NCI-H2171 (cell line): ENCODE measurements at regions not wholly inside any gene's neighbourhood (a gene's known extent, or its start where the extent isn't known, plus 50 kb on each side); places are given as distances from the start of the nearest gene placed in this dataset.
"Not testable (repeated sequence)": the region's sequence is repeated elsewhere in the genome, so short reads cannot be mapped to it uniquely, and the experiment has no call there.

Experiments used
- DNase-seq: peaks from one replicate; lab custom pipeline; 2025; lab: John Stamatoyannopoulos, UW

DNA sequence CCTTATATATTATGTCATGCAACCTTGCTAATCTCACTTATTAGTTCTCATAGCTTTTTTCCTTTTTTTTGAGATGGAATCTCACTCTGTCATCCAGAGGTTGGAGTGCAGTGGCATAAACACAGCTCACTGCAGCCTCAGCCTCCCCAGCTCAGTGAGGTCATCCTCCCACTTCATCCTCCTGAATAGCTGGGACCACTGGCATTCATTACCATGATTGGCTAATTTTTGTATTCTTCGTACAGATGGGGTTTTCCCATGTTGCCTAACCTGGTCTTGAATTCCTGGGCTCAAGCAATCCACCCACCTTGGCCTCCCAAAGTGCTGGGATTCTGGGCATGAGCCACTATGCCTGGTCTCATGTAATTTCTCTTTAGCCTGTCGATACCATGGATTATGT lies 89.1 kb upstream of the TRIM24 start:
- DNase-seq = no peak

DNA sequence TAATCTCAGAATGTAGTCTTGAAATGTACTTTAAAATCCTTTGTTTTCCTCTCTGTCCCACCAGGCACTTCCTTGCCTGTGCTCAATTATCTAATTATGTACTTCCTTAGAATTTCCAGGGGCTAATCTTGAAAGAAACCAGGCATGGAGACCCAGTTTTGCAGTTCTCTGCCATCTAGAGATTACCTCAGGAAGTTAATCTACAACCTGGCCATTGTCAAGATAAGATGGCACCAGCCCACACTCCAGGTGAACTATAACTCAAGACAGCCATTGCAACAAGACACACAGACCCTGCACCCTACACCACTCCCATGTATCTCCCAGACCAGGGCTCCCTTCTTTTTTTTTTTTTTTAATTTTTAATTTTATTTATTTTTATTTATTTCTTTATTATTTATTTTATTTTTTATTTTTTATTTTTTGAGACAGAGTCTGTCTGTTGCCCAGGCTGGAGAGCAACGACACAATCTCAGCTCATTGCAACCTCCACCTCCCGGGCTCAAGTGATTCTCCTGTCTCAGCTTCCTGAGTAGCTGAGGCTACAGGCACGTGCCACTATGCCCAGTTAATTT lies 85.9 kb upstream of the TRIM24 start:
- DNase-seq = no peak

DNA sequence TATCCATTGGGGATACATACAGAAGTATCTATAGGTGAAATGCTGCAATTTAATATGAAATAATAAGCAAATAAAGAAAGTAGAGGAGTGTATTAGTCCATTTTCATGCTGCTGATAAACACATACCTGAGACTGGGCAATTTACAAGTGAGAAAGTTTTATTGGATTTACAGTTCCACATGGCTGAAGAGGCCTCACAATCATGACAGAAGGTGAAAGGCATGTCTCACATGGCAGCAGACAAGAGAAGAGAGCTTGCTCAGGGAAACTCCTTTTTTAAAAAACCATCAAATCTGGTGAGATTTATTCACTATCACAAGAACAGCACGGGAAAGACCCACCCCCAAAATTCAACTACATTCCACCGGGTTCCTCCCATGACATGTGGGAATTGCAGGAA lies 82.8 kb upstream of the TRIM24 start:
- no peak for DNase-seq

DNA sequence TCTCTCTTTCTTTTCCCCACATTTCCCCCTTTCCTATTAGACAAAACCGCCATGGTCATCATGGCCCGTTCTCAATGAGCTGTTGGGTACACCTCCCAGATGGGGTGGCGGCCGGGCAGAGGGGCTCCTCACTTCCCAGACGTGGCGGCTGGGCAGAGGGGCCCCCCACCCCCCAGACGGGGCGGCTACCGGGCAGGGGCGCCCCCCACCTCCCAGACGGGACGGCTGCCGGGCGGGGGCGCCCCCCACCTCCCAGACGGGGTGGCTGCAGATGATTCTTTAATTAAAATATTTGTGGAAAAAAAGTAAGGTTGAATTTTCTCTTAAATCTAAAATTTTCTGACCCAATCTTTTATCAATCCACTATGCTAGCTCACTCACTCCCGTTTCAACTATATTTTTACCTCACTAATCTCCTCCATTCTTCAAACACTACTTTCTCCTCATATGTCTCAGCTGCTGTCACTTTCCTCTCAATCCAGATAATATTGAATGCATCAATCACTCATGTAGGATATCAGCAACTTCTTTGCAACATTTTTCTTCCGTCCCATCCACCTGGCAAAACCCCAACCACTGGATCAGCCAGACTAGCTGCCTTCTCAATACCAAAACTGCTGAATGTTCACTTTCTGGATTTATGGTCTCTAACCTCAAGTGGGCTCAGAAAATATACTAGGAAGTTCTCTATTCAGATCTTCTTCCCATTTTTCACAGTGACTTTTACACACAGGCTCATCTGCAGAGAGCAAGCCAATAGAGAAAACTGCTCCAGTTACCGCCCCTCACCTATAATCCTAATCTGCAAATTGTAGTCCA lies 81.1 kb upstream of the TRIM24 start:
- no peak for DNase-seq

DNA sequence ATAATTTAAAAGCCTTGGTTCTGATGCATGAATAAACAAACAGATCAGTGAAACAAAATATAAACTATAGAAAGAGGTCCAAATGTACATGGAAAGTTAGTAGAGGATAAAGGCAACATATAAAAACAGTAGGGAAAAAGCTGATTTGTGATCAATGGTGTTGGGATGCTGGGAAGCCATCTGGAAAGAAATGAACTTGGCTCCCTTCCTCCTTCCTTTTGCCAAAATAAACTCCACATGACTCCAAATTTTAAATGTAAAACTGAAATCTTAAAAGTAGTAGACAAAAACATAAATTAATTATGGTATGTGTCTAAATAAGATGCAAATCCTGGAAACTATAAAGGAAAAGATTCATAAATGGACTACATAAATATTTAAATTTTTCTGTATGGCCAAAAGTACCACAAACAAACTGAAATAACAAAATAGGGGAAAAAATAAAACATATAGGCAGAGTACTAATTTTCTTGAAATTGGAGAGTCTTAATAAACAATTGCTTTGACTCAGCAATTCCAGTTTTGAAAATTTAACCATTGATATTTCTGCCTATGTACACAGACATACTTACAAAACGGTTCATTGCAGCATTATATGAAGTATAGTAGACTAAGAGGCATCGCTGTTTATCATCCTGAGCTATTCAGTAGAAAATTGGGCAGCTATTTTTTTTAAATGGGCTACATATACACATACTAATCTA lies 77.0 kb upstream of the TRIM24 start:
- DNase-seq = no peak

DNA sequence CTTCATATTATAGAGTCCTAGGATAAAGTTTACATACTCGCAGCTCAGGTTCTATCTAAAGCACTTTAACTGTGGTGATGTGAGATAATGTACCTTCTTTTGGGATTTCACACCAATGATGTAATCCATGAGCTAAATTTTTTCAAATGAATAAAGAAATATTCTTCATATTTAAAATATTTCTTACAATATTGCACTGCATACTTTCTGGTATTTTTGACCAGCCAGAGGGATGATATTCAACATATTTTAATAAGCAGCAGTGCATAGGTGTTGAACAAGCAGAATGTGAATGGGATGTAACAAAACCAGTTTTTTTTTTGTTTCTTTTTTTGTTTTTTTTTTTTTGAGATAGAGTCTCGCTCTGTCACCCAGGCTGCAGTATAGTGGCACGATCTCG lies 73.2 kb upstream of the TRIM24 start:
- no peak for DNase-seq

DNA sequence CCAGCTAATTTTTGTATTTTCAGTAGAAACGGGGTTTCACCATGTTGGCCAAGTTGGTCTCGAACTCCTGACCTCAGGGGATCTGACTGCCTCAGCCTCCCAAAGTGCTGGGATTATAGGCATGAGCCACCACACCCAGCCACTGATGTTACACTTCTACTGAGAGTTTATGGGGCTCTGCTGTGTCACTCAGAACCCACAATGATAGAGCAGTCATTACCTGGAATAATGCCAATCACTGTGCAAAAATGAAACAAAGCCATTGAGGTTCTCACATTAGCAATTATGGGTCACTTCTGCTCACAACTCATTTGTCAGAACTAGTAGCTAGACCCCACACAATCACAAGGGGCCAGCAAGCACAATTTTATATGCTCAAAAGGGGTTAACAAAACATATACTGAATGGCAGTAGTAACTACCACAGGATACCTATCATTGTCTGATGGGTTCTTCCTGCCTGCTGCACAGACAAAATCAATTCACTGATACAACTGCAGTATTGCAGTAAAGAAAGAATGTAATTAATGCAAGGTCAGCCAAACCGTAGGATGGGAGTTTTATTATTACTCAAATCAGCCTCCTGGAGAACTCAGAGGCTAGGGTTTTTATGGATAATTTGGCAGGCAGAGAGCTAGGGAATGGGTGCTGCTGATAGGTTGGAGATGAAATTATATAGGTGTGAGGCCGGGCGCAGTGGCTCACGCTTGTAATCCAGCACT lies 72.1 kb upstream of the TRIM24 start:
- no peak for DNase-seq

DNA sequence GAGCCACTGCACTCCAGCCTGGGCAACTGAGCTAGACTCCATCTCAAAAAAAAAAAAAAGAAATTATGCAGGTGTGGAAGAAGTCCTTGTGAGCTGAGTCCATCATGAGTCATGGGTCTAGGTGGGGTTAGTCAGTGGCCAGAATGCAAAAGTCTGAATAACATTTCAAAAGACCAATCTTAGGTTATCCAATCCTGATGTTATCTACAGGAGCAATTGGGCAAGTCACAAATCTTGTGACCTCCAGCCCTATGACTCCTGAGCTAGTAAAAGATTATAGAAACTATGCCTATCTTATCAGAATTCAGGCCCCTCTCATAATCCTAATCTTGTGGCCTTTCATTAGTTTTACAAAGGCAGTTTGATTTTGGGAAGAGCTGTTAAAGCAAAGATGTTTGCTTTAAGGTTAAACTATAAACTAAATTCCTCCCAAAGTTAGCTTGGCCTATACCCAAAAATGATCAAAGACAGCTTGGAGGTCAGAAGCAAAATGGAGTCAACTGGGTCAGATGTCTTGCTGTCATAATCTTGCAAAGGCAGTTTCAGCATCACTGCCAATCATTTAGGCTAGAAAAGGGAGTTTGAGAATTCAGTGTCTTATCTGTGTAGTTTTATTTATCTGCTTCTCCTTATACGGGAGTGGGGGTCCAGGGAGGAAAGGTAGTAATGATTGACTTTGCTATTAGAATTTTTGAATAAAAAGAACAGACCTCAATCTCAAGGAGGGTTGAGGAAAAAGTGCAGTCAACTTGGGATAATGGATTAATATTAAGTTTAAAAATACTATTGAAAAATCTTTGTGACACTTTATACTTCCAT lies 71.2 kb upstream of the TRIM24 start:
- no peak for DNase-seq

DNA sequence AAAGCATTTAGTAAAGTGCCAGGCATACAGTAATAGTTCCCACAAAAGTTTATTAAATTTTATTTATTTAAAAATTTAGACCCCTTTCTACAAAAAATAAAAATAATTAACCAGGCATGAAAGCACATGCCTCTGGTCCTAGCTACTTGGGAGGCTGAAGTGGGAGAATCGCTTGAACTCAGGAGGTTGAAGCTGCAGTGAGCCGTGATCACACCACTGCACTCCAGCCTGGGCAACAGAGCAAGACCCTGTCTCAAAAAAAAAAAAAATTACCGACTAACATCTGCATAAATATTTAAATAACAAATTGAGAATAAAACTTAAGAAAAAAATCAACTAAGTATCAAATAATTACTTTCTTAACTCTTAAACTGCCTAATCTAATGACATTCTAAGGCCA lies 64.3 kb upstream of the TRIM24 start:
- DNase-seq = no peak

DNA sequence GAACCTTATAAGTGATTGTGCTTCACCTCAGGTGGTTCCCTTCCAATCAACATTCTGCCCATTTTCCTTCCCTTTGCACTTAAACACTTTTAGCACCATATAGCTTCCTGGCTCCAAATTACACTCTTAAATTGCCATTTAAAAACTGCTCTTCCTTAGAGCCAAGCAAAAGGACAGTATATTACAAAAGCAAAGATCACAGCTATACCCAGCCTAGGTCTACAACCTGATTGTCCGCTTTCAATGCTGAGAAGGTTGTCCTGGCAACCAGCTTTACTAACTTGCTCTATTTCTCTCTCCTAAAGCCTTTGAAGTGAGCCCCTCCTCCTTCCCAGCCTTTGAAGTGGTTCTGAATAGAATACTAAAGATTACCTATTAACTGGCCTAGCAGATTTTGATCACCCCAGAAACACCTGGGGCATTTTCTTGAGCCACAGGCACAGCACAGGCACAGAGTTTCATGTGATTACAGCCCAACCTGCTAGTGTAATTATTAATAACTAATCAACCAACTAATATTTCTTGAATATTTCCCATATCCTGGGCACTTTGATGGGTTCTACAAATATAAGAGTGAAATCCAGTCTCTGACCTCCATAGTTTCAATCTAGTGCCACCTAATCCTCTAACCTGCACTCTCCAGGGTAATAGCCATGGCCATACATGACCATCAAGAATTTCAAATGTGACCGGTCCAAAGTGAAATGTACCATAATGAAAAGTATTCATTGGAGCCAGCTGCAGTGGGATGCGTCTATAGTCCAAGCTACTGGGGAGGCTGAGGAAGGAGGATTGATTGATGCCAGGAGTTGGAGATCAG lies 63.6 kb upstream of the TRIM24 start:
- DNase-seq = no peak

DNA sequence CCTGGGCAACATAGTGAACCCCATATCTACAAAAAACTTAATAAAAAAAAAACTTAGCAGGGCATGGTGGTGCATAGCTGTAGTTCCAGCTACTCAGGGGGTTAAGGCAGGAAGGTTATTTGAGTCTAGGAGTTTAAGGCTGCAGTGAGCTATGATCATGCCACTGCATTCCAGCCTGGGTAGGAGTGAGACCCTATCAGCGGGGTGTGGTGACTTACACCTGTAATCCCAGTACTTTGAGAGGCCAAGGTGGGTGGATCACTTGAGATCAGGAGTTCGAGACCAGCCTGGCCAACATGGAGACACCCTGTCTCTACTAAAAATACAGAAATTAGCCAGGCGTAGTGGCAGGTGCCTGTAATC lies 63.0 kb upstream of the TRIM24 start:
- not testable (repeated sequence) for DNase-seq

DNA sequence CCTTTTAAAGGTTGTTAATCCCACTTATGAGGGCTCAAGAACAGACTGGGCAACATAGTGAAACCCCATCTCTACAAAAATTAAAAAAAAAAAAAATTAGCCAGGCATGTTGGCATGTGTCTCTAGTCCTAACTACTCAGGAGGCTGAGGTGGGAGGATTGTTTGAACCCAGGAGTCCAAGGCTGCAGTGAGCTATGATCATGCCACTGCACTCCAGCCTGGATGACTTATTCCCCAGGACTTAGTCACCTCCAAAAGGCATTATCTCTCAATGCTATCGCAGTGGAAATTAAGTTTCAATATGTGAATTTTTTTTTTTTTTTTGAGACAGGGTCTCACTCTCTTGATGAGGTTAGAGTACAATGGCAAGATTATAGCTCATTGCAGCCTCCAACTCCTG lies 61.2 kb upstream of the TRIM24 start:
- no peak for DNase-seq

DNA sequence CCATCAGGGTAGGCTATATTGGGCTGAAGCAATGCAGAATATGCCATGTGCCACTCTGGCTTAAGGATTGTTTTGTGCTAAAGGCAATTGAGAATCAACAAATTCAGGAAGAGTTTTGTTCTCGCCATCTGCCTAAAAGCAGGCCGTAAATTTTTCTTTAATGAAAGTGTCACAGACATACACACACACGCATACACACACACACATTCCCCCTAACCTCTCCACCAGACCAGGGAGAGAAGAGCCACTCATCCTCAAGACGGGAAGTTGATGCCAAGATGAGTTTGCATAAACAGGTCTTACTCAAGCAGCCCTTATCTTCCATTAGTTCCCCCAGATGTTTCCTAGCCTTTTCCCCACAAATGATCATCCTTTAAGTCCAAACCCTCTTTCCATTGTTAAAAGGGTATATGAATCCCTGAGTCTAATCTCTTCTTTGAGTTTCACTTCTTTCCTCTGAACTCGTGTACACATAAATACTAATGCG lies 59.6 kb upstream of the TRIM24 start:
- no peak for DNase-seq

DNA sequence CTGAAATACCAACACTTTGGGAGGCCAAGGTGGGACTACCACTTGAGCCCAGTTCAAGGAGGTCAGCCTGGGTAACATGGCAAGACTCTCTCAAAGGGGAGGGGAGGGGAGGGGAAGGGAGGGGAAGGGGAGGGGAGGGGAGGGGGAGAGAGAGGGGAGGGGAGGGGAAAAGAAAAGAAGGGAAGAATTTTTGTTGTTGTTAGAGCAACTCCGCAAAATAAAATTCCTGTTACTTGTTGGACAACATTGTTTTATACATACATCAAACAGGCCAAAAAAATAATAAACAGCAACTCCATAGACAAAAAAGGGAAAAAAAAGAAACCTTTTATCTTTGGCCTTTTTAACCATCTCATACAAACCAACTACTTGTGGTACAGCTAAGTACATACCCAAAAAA lies 57.3 kb upstream of the TRIM24 start:
- no peak for DNase-seq

DNA sequence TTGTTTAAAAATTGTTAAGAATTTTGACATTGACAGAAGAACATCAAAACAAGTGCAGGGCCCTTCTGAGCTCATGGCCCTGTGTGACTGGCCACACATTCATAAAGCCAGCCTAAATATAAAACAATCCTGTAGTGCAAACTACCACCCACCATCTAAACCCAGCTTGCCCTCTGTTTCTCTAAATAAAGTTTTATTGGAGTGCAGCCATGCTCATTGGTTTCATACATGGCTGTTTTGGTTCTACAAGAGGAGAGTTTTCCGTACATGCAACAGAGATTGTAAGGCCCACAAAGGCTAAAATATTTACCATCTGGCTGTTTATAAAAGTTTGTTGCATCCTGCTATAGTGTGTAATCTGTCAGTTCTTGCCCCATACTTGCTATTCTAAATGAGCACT lies 54.6 kb upstream of the TRIM24 start:
- DNase-seq = no peak

DNA sequence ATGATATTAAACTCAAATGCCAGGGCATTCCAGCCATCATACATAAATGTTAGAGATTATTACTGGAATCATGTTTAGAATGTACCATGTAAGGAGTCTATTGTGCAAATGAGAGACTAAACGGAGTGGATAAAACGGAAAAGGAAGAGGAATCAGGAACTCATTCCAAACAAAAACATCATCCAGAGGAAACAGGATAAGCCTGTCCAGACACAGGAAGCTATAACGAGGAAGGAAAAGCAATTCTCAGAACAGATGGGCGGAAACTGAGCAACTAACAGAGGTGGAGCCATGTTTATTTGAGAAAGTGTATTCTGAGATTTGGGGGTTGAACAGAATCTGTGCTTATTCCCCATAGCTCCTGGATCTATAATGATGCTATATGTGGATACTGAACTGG lies 52.3 kb upstream of the TRIM24 start:
- no peak for DNase-seq
